ENCODE measurements at regions not wholly inside any gene's neighbourhood (a gene's known extent, or its start where the extent isn't known, plus 50 kb on each side); places are given as distances from the start of the nearest gene placed in this dataset.

GRCh38 chr10:123529146-123529760, 136.9 kb upstream of the GPR26 start:
- Mint-ChIP-seq H3K27ac (no peak overlapping the region), H3K4me1 (peaks cover under 1 to 2% of the 10 kb centered on the region in 2 experiments; a peak in 3 of 4 replicates), H3K4me3 (no peak overlapping the region), H3K36me3 (ENCODE audit: insufficient read depth in 1 of 3, low read depth in 3 of 3) (peaks cover 2 to 21% (median 2%) of the 10 kb centered on the region in 3 experiments; a peak in 3 of 7 replicates), H3K27me3 (ENCODE audit: low read depth) (no peaks in the 10 kb centered on the region), H3K9me3 (peaks cover 8 to 13% of the 10 kb centered on the region in 2 experiments; a peak in 4 of 5 replicates)
- Histone ChIP-seq H3T11ph (ENCODE audit: low read length) (no peak overlapping the region), H3K23ac (ENCODE audit: insufficient read length, low read depth, low read length) (no peak overlapping the region), H3K9ac (ENCODE audit: extremely low read depth, insufficient read length, low read length) (no peak overlapping the region), H2BK12ac (ENCODE audit: insufficient read length, low read depth, low read length) (no peak overlapping the region), H4K5ac (ENCODE audit: insufficient read length, low read depth, low read length) (no peak overlapping the region), H3K9me3 (ENCODE audit: control insufficient read depth, low read depth, low read length) (no peaks in the 10 kb centered on the region), H3K27me3 (ENCODE audit: insufficient read depth, low read length) (no peaks in the 10 kb centered on the region), H3K4me2 (ENCODE audit: insufficient read depth, insufficient read length, low read length) (no peak overlapping the region), H4K91ac (ENCODE audit: insufficient read length, low read depth, low read length) (no peak overlapping the region), H3K23me2 (ENCODE audit: insufficient read length, low read depth, low read length, poor library complexity, severe bottlenecking) (no peaks in the 10 kb centered on the region), H3K4me1 (ENCODE audit: insufficient read depth, low read length) (no peaks in the 10 kb centered on the region), H3K14ac (ENCODE audit: insufficient read depth, low read length) (no peak overlapping the region), H3K56ac (ENCODE audit: insufficient read length, low read depth, low read length) (no peak overlapping the region), H2BK5ac (ENCODE audit: insufficient read length, low read length) (no peak overlapping the region), H2BK120ac (ENCODE audit: low read depth, low read length, poor library complexity, severe bottlenecking) (no peak overlapping the region), H3K79me2 (ENCODE audit: insufficient read depth, low read length) (no peaks in the 10 kb centered on the region), H2BK15ac (ENCODE audit: low read depth, low read length) (no peak overlapping the region), H2AK5ac (ENCODE audit: insufficient read length, low read length) (no peak overlapping the region), H3K79me1 (ENCODE audit: insufficient read depth, low read depth, low read length, poor library complexity, severe bottlenecking) (no peaks in the 10 kb centered on the region), H4K20me1 (ENCODE audit: control insufficient read depth, insufficient read depth, insufficient read length) (no peaks in the 10 kb centered on the region), H2BK20ac (ENCODE audit: low read depth, low read length, poor library complexity, severe bottlenecking) (no peak overlapping the region), H3K18ac (ENCODE audit: insufficient read length, low read depth, low read length) (no peak overlapping the region), H3K4ac (ENCODE audit: low read depth, low read length) (no peak overlapping the region), H4K8ac (replicated peaks; ENCODE audit: insufficient read length, low read depth, low read length) (no peak overlapping the region), H3K27ac (ENCODE audit: insufficient read length, low read depth, low read length) (no peak overlapping the region), H2AFZ (ENCODE audit: low read length) (no peak overlapping the region)
- no peak for DNase-seq
- TF ChIP-seq CTCF (conservative IDR thresholded peaks at IDR 0.05), result no peak
- WGBS (ENCODE audit: extremely low coverage, insufficient read length, low lambda C conversion rate), result no CpG with 5 or more reads among the region's 10 CpGs

Measured in H9 (cell line).